ENCODE measurements at regions not wholly inside any gene's neighbourhood (a gene's known extent, or its start where the extent isn't known, plus 50 kb on each side); places are given as distances from the start of the nearest gene placed in this dataset.

- no peak for DNase-seq
- no peaks in the 10 kb centered on the region for H3K36me3 Mint-ChIP-seq (ENCODE audit: insufficient read depth, unreplicated experiment)
- H3K36me3 ChIP-seq (ENCODE audit: control insufficient read depth, insufficient read depth, low read length) = no peaks in the 10 kb centered on the region
- no peak overlapping the region for H3K4me3 ChIP-seq (ENCODE audit: low read depth, low read length)
- no peaks in the 10 kb centered on the region for H3K9me3 Mint-ChIP-seq (ENCODE audit: unreplicated experiment)
- ChIA-PET POLR2A (no interaction called here), CTCF (no interaction called here)
- no peak for TF ChIP-seq CTCF (IDR thresholded peaks at IDR 0.05; ENCODE audit: insufficient read depth in 1 of 2, low read depth in 1 of 2, low read length in 1 of 2, severe bottlenecking in 1 of 2, unreplicated experiment in 1 of 2)
- no peaks in the 10 kb centered on the region for H3K4me1 ChIP-seq
- H3K27me3 ChIP-seq (replicated peaks; ENCODE audit: control insufficient read depth, insufficient read depth, low read length) = no peaks in the 10 kb centered on the region
- intact Hi-C loops (cut with micrococcal nuclease; ENCODE audit: unreplicated experiment) = no loop called here
- H3K27me3 Mint-ChIP-seq (ENCODE audit: insufficient read depth, unreplicated experiment) = peaks cover 6% of the 10 kb centered on the region
- H3K4me1 Mint-ChIP-seq (ENCODE audit: low read depth, unreplicated experiment) = no peaks in the 10 kb centered on the region
- BruUV-seq (replicated peaks) = no TSS peak
- no peak overlapping the region for H3K27ac Mint-ChIP-seq (ENCODE audit: unreplicated experiment)
- no peak overlapping the region for H3K4me3 Mint-ChIP-seq (ENCODE audit: unreplicated experiment)
- H3K9me3 ChIP-seq = no peaks in the 10 kb centered on the region
Observed at GRCh38 chr21:21831036-21831435, 832.8 kb downstream of the NCAM2 start.

GRCh38 chr21:21845901-21846300 lies 847.7 kb downstream of the NCAM2 start:
- no peak overlapping the region for H3K27ac Mint-ChIP-seq (ENCODE audit: unreplicated experiment)
- no peak overlapping the region for H3K4me3 Mint-ChIP-seq (ENCODE audit: unreplicated experiment)
- peaks cover 6% of the 10 kb centered on the region for H3K36me3 Mint-ChIP-seq (ENCODE audit: insufficient read depth, unreplicated experiment)
- H3K4me1 Mint-ChIP-seq (ENCODE audit: low read depth, unreplicated experiment) = no peaks in the 10 kb centered on the region
- H3K27me3 Mint-ChIP-seq (ENCODE audit: insufficient read depth, unreplicated experiment) = no peaks in the 10 kb centered on the region
- Histone ChIP-seq H3K9me3 (no peaks in the 10 kb centered on the region), H3K4me1 (no peaks in the 10 kb centered on the region), H3K27me3 (replicated peaks; ENCODE audit: control insufficient read depth, insufficient read depth, low read length) (no peaks in the 10 kb centered on the region), H3K4me3 (ENCODE audit: low read depth, low read length) (no peak overlapping the region), H3K36me3 (ENCODE audit: control insufficient read depth, insufficient read depth, low read length) (no peaks in the 10 kb centered on the region)
- TF ChIP-seq CTCF (IDR thresholded peaks at IDR 0.05; ENCODE audit: insufficient read depth in 1 of 2, low read depth in 1 of 2, low read length in 1 of 2, severe bottlenecking in 1 of 2, unreplicated experiment in 1 of 2) = no peak
- ChIA-PET CTCF (no interaction called here), POLR2A (no interaction called here)
- no peak for DNase-seq
- no TSS peak for BruUV-seq (replicated peaks)
- intact Hi-C loops (cut with micrococcal nuclease; ENCODE audit: unreplicated experiment) = no loop called here
- peaks cover 19% of the 10 kb centered on the region for H3K9me3 Mint-ChIP-seq (ENCODE audit: unreplicated experiment)

- Mint-ChIP-seq H3K27me3 (ENCODE audit: insufficient read depth, unreplicated experiment) (peaks cover 9% of the 10 kb centered on the region), H3K27ac (ENCODE audit: unreplicated experiment) (no peak overlapping the region), H3K4me1 (ENCODE audit: low read depth, unreplicated experiment) (no peaks in the 10 kb centered on the region), H3K36me3 (ENCODE audit: insufficient read depth, unreplicated experiment) (no peaks in the 10 kb centered on the region), H3K4me3 (ENCODE audit: unreplicated experiment) (no peak overlapping the region), H3K9me3 (ENCODE audit: unreplicated experiment) (no peaks in the 10 kb centered on the region)
- Histone ChIP-seq H3K4me3 (ENCODE audit: low read depth, low read length) (no peak overlapping the region), H3K9me3 (no peaks in the 10 kb centered on the region), H3K36me3 (ENCODE audit: control insufficient read depth, insufficient read depth, low read length) (no peaks in the 10 kb centered on the region), H3K27me3 (replicated peaks; ENCODE audit: control insufficient read depth, insufficient read depth, low read length) (no peaks in the 10 kb centered on the region), H3K4me1 (no peaks in the 10 kb centered on the region)
- no peak for DNase-seq
- CTCF ChIA-PET = no interaction called here
- BruUV-seq (replicated peaks) = no TSS peak
- no peak for TF ChIP-seq CTCF (IDR thresholded peaks at IDR 0.05; ENCODE audit: insufficient read depth in 1 of 2, low read depth in 1 of 2, low read length in 1 of 2, severe bottlenecking in 1 of 2, unreplicated experiment in 1 of 2)
- POLR2A ChIA-PET = no interaction called here
- intact Hi-C loops (cut with micrococcal nuclease; ENCODE audit: unreplicated experiment) = no loop called here
Observed at GRCh38 chr21:21851205-21851604, 853.0 kb downstream of the NCAM2 start.

All from Caco-2 (cell line).